ENCODE measurements at regions not wholly inside any gene's neighbourhood (a gene's known extent, or its start where the extent isn't known, plus 50 kb on each side); places are given as distances from the start of the nearest gene placed in this dataset.

- no peak overlapping the region for H3K27ac ChIP-seq (replicated peaks in 1 of 4)
- no peaks in the 10 kb centered on the region for H3K36me3 ChIP-seq
- H3K4me3 ChIP-seq, result no peak overlapping the region
- intact Hi-C loops (cut with DNase I), result no loop called here
- no peak for TF ChIP-seq EP300 (IDR thresholded peaks at IDR 0.05)
- TF ChIP-seq POLR2A (IDR thresholded peaks at IDR 0.05; ENCODE audit: low read depth), result no peak
- TF ChIP-seq CTCF (IDR thresholded peaks at IDR 0.05), result no peak
- no peak for TF ChIP-seq POLR2AphosphoS5 (IDR thresholded peaks at IDR 0.05)
- no peak for DNase-seq (ENCODE audit: extremely low spot score)
- no peaks in the 10 kb centered on the region for H3K27me3 ChIP-seq
- H3K4me1 ChIP-seq, result no peaks in the 10 kb centered on the region
- no peaks in the 10 kb centered on the region for H3K9me3 ChIP-seq
- WGBS, result 87% methylated on average over 3 of the region's 3 CpGs
Measured at GRCh38 chr5:56710826-56711590, 104.3 kb upstream of the MAP3K1 start.

GRCh38 chr5:56706504-56706903 lies 108.8 kb upstream of the MAP3K1 start:
- TF ChIP-seq EP300 (IDR thresholded peaks at IDR 0.05), result no peak
- no peak for TF ChIP-seq CTCF (IDR thresholded peaks at IDR 0.05)
- TF ChIP-seq POLR2A (IDR thresholded peaks at IDR 0.05; ENCODE audit: low read depth), result no peak
- no peak for TF ChIP-seq POLR2AphosphoS5 (IDR thresholded peaks at IDR 0.05)
- Histone ChIP-seq H3K4me1 (no peaks in the 10 kb centered on the region), H3K4me3 (no peak overlapping the region), H3K27ac (replicated peaks in 1 of 4) (no peak overlapping the region), H3K27me3 (no peaks in the 10 kb centered on the region), H3K9me3 (no peaks in the 10 kb centered on the region), H3K36me3 (no peaks in the 10 kb centered on the region)
- intact Hi-C loops (cut with DNase I), result no loop called here
- DNase-seq (ENCODE audit: extremely low spot score), result no peak
- WGBS, result 95% methylated on average over 3 of the region's 3 CpGs

GRCh38 chr5:56705217-56705616 lies 110.1 kb upstream of the MAP3K1 start:
- WGBS, result 85% methylated on average over 5 of the region's 5 CpGs
- Histone ChIP-seq H3K27ac (replicated peaks in 1 of 4) (no peak overlapping the region), H3K36me3 (no peaks in the 10 kb centered on the region), H3K4me3 (no peak overlapping the region), H3K4me1 (no peaks in the 10 kb centered on the region), H3K27me3 (no peaks in the 10 kb centered on the region), H3K9me3 (no peaks in the 10 kb centered on the region)
- intact Hi-C loops (cut with DNase I), result no loop called here
- no peak for DNase-seq (ENCODE audit: extremely low spot score)
- TF ChIP-seq POLR2A (IDR thresholded peaks at IDR 0.05; ENCODE audit: low read depth), result no peak
- no peak for TF ChIP-seq CTCF (IDR thresholded peaks at IDR 0.05)
- no peak for TF ChIP-seq EP300 (IDR thresholded peaks at IDR 0.05)
- no peak for TF ChIP-seq POLR2AphosphoS5 (IDR thresholded peaks at IDR 0.05)

GRCh38 chr5:56703952-56704351 lies 111.4 kb upstream of the MAP3K1 start:
- intact Hi-C loops (cut with DNase I), result no loop called here
- no peak for TF ChIP-seq POLR2A (IDR thresholded peaks at IDR 0.05; ENCODE audit: low read depth)
- no peak for TF ChIP-seq EP300 (IDR thresholded peaks at IDR 0.05)
- DNase-seq (ENCODE audit: extremely low spot score), result no peak

GRCh38 chr5:56700711-56701110 lies 114.6 kb upstream of the MAP3K1 start:
- Histone ChIP-seq H3K36me3 (no peaks in the 10 kb centered on the region), H3K27ac (replicated peaks in 1 of 4) (no peak overlapping the region), H3K4me3 (no peak overlapping the region), H3K9me3 (no peaks in the 10 kb centered on the region), H3K4me1 (peaks cover 15 to 26% (median 19%) of the 10 kb centered on the region in 4 donors), H3K27me3 (no peaks in the 10 kb centered on the region)
- 85% methylated on average over 4 of the region's 4 CpGs for WGBS
- TF ChIP-seq POLR2A (IDR thresholded peaks at IDR 0.05; ENCODE audit: low read depth), result no peak
- intact Hi-C loops (cut with DNase I), result no loop called here
- DNase-seq (ENCODE audit: extremely low spot score), result no peak

More at GRCh38 chr5:56703952-56704351, 111.4 kb upstream of the MAP3K1 start:
- 98% methylated on average over 2 of the region's 2 CpGs for WGBS
- H3K36me3 ChIP-seq, result no peaks in the 10 kb centered on the region
- H3K9me3 ChIP-seq, result no peaks in the 10 kb centered on the region
- H3K27ac ChIP-seq (replicated peaks in 1 of 4), result no peak overlapping the region
- H3K4me3 ChIP-seq, result no peak overlapping the region
- no peaks in the 10 kb centered on the region for H3K27me3 ChIP-seq
- peaks cover 7 to 10% (median 8%) of the 10 kb centered on the region in 4 donors for H3K4me1 ChIP-seq

GRCh38 chr5:56699538-56699937 lies 115.8 kb upstream of the MAP3K1 start:
- H3K9me3 ChIP-seq, result no peaks in the 10 kb centered on the region
- H3K4me3 ChIP-seq, result no peak overlapping the region
- no peak for DNase-seq (ENCODE audit: extremely low spot score)
- H3K4me1 ChIP-seq, result peaks cover 15 to 26% (median 19%) of the 10 kb centered on the region in 4 donors
- intact Hi-C loops (cut with DNase I), result no loop called here
- no peaks in the 10 kb centered on the region for H3K36me3 ChIP-seq
- H3K27me3 ChIP-seq, result no peaks in the 10 kb centered on the region
- WGBS, result 89% methylated on average over 8 of the region's 8 CpGs
- no peak for TF ChIP-seq CTCF (IDR thresholded peaks at IDR 0.05)
- TF ChIP-seq EP300 (IDR thresholded peaks at IDR 0.05), result no peak
- TF ChIP-seq POLR2AphosphoS5 (IDR thresholded peaks at IDR 0.05), result no peak
- TF ChIP-seq POLR2A (IDR thresholded peaks at IDR 0.05; ENCODE audit: low read depth), result no peak
- H3K27ac ChIP-seq (replicated peaks in 1 of 4), result no peak overlapping the region
